RCC 7860 (cell line): ENCODE measurements at regions not wholly inside any gene's neighbourhood (a gene's known extent, or its start where the extent isn't known, plus 50 kb on each side); places are given as distances from the start of the nearest gene placed in this dataset.
"Not testable (repeated sequence)": the region's sequence is repeated elsewhere in the genome, so short reads cannot be mapped to it uniquely, and the experiment has no call there.

Source experiments
- DNase-seq: peaks from one replicate; pipeline ENCODE4 v3.0.0-alpha.2; 2015; ENCODE audit warnings: low spot score
- FAIRE-seq: peaks from 2 replicates; lab custom pipeline; 2012; peaks lifted over from hg19 to GRCh38; lab: Jason Lieb, UNC

DNA sequence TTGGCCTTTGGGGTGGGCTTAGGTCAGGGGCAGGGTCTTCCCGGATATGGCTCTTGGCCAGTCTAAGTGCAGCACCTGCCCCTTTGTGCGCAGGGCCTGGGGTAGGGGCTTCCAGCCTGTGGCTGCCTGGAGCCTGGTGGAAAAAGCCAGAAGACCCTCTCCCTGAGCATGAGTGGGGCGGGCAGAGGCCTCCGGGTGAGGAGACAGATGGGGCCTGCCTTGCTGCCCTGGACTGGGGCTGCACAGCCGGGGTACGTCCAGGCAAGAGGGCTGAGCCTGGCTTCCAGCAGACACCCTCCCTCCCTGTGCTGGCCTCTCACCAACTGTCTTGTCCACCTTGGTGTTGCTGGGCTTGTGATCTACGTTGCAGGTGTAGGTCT, 142.8 kb downstream of the TMEM121 start:
- not testable (repeated sequence) for DNase-seq, FAIRE-seq

DNA sequence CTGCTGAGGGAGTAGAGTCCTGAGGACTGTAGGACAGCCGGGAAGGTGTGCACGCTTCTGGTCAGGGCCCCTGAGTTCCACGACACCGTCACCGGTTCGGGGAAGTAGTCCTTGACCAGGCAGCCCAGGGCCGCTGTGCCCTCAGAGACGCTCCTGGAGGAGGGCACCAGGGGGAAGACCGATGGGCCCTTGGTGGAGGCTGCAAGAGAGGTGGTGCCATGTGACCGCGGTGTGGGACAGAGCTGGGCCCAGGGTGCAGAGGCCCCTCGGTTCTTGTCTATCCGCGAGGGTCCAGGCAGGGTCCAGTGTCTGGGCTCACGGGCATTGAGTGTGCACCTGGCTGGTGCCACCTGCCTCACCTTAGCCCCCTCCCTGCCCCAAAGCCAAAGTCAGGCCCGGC, 143.3 kb downstream of the TMEM121 start:
- DNase-seq, FAIRE-seq: not testable (repeated sequence)

DNA sequence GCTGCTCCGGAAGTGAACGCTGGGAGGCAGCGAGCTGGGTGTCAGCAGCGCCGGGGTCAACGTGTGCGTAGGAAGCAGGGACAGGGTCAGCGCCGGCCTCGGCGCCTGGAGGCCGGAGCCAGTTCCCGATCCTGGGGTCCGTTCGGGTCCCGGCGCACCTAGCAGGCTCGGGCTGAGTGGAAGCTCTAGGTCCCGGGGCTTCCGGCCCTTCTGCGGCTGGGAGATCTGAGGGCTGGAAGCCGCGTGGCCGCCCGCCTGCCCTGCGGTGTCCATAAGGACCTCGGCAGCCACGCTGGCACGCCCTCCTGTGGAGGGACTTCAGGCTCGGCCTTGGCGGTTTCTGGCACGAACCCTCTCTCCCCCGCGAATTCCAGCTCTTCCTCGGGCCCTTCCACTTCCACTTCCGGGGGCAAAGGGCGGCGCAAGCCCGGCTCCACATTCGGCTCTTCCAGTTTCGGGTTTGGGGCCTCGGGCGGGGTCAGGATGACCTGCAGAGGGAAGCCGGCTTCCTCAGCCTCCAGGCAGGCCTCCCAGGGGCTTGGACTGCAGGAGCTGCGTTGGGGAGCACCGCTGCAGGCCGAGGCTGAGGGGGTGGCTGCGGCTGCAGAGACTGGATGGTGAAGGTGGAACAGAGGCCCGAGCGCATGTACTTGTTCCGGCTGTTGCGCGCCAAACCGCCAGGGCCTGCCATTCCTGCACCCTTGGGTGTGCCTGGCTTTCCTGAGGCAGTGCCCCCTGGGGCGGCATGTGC, 146.2 kb downstream of the TMEM121 start:
- not testable (repeated sequence) for DNase-seq, FAIRE-seq

DNA sequence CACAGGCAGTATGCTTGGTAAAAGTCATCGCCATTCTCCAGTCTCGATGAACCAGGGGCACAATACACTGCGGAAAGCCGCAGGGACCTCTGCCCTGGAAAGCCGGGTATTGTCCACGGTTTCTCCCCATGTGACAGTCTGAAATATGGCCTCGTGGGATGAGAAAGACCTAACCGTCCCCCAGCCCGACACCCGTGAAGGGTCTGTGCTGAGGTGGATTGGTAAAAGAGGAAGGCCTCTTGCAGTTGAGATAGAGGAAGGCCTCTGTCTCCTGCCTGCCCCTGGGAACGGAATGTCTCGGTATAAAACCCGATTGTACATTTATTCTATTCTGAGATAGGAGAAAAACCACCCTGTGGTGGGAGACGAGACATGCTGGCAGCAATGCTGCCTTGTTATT, 149.1 kb downstream of the TMEM121 start:
- DNase-seq, FAIRE-seq: not testable (repeated sequence)

DNA sequence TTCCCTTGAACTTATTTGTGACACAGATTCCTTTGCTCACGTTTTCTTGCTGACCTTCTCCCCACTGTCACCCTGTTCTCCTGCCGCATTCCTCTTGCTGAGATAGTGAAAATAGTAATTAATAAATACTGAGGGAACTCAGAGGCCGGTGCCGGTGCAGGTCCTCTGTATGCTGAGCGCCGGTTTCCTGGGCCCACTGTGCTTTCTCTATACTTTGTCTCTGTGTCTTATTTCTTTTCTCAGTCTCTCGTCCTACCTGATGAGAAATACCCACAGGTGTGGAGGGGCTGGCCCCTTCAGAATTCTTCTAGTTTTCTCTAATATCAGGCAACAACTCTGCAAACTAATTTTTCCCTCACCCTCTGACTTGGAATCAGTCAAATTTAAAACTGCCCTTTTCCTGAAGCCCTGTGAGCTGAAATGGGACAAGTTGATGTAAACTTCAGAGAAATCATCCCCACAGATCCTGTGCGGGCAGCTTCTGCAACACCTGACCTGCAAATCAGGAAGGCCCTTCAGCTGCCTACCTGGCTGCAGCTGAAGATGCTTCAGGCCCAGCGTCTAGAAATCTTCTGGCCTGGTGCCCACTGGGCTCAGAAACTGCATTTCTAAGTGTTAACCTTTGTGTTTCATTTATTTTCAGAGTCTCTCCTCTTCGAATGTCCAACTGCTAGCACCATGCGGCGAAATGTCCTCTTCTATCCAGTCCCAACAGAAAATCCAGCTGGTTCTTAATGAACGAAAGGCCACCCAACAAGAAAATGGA, 149.7 kb downstream of the TMEM121 start:
- DNase-seq, FAIRE-seq: not testable (repeated sequence)

DNA sequence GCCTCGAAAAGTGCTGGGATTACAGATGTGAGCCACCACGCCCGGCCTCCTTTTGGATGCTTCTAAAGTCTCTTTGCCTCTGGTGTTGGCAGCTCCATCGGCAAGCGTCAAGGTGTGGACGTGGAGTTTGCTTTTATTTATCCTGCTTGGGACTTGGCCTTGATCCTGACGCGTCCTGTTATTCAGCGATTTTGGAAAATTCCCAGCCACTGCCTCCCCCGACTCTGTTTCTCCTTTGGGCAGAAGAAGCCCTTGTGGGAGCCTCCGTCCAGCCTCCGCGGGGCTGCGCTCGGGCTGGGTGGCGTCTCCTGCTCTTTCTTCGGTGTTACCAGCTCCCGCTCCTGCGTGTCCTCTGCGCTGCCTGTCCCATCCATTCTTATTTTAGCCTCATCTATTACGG, 151.7 kb downstream of the TMEM121 start:
- FAIRE-seq, DNase-seq: not testable (repeated sequence)

DNA sequence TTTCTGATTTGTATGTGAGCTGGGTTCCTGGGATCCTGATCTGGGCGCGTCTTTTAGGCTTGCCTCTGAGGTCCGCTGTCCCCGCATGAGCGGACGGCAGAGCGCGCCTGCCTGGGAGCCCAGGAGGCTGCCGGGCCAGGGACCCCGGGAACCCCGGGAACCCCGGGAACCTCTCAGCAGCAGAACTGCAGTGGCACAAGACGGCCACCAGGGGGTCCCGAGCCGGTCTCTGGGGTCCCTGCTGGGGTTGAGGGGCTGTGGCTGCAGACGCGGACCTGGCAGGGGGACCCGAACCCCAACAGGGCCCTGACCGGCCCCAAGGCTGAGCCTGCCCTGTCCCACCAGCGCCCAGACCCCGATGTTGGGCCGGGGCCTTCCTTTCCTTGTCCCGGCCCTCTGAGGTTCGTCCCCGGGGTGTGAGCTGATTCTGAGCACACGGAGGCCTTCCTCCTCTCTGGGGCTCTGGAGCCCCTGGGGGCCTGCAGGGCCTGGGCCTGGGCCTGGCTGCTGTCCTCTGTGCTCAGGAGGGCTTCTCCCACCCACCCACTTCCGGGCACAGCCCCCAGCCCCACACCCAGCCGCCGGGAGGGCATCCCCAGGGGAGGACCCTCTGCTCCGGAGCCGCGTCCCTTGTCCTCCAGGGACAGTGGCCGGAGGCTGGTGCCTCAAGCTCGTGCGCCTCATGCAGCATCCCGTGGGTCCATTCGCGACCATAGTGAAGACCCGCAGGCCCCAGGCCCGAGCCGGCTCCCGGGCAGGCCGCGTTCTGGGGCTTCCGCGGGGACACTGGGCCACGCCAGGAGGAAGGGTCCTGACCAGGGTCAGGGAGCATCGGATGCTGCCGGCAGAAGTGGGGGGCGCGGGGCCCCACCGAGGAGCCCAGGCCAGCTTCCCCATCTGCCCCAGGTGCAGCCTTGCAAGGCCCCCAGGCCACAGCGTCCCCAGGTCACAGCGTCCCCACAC, 152.9 kb downstream of the TMEM121 start:
- not testable (repeated sequence) for FAIRE-seq, DNase-seq

DNA sequence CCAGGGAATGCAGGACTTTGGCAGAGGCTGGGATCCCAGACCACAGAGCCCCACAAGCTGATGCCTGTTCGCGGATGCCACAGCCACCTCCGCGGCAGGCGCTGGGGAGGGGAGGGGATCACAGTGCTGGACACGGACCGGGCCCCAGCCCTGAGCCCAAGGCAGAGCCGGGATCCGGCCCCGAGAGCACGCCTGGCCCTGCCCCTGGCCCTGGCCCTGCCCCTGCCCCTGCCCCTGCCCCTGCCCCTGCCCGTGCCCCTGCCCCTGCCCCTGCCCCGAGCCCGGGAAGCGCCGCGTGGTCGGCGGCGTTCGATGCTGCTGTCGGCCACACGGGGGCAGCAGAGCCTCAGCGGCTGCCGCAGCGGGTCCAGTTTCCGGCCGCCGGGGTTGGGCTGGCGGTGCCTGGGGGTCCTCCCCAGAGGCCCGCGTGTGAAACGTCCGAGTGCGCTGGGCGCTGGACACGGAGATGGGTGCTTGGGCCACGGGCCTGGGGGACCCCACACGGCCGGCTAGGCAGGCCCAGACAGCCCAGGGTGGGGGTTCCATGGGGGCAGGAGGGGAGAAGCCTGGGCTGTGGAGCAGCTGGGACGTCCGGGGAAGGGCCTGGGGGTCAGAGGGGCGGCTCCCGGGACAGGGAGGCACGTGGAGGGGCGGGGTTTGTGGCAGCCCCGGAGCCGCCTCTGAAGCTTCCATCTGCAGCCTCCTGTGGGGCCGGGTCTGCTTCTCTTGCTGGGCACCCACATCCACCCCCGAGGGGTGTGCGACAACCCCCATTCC, 153.8 kb downstream of the TMEM121 start:
- not testable (repeated sequence) for FAIRE-seq, DNase-seq

DNA sequence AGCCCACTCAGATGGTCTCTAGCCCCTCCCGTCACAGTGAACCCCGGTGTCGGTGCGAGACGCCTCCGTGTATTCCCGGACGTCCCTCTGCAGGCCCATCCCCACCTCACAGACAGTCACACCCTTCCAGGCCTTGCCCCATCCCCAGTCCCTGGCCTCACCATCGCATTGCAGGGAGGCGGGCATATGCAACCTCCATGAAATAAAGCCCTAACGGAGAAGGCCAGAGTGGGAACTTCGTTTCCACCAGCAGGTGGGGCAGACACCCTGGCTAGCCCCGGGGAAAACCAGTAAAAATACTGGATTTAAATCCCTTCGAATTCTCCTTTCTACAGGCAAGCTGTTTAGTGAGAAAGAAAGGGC, 154.3 kb downstream of the TMEM121 start:
- not testable (repeated sequence) for DNase-seq, FAIRE-seq

DNA sequence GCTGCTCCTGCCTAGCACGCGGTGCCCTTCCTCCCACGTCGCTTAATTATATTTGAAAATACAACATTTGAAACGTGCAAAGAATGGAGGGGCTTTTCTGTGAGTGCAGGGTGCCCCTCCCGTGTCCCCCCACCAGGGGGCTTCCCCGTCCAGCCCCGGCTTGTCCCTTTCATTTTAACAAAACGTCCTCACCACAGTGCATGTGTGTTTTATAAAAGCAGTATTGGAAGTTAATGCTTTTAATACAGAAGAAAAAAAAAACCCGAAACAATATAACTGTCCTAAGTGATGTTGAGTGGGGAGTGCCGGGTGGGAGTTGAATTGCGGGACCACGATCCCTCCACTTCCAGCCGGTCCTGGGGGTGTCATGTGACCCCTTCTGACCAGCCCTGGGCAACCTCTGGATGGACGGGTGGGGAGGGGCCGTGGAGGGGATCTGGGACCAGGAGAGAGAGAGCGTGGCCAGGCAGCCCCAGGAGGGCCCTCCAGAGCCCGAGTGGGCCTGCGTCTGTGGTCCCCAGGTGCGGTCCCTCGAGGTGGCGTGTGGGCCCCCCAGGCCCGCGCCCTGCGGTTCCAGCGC, 155.3 kb downstream of the TMEM121 start:
- not testable (repeated sequence) for FAIRE-seq, DNase-seq

DNA sequence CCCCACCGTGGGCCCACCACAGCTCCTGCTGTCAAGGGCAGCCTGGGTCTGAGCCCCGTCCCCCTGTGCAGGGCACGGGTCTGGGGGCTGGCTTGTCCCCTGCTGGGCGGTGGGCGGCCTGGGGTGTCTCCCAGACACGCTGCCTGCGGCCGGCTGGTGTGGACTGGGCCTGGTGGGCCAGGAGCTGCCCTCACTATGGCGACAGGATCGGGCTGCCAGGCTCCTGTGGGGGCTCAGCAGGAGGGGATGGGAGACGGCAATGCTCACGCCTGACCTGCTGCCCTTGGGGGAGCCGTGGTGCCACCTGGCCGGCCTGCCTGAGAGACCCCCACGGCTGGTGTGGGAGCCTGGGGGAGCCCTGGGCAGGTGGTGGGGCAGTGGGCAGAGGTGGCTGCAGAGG, 156.1 kb downstream of the TMEM121 start:
- not testable (repeated sequence) for FAIRE-seq, DNase-seq

DNA sequence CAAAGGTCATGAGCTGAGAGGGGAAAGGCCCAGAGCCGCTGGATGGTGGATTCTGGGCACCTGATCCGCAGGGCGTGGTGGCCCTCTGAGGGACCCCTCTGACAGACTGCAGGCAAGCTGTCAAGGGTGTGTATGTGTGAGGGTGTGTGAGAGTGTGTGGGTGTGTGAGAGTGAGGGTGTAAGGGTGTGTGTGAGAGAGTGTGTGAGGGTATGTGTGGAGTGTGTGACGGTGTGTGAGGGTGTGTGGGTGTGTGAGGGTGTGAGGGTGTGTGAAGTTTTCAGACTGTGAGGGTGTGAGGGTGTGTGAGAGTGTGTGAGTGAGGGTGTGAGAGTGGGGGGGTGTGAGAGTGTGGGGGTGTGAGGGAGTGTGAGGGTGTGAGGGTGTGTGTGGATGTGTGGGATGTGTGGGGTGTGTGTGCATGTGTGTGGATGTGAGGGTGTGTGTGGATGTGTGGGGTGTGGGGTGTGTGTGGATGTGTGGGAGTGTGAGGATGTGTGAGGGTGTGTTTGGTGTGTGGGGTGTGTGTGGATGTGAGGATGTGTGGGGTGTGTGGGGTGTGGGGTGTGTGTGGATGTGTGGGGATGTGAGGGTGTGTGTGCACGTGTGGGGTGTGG, 156.7 kb downstream of the TMEM121 start:
- DNase-seq = no peak
- no peak for FAIRE-seq

DNA sequence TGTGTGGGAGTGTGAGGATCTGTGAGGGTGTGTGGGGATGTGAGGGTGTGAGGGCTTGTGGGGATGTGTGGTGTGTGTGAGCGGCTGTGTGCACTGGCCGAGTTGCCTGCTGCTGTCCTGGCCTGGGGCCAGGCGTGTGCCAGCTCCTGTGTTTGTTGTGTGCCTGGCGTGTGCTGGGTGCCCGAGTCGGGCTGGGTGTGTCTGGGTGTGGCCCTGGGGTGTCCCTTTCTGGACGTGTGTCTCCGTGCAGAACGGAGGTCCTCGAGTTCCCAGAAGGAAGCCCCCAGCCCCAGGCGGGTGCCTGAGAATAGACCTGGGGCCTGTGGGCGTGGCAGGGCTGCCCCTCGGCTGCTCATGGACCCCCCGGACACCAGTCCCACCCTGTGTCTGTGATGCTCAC, 157.7 kb downstream of the TMEM121 start:
- not testable (repeated sequence) for DNase-seq, FAIRE-seq

DNA sequence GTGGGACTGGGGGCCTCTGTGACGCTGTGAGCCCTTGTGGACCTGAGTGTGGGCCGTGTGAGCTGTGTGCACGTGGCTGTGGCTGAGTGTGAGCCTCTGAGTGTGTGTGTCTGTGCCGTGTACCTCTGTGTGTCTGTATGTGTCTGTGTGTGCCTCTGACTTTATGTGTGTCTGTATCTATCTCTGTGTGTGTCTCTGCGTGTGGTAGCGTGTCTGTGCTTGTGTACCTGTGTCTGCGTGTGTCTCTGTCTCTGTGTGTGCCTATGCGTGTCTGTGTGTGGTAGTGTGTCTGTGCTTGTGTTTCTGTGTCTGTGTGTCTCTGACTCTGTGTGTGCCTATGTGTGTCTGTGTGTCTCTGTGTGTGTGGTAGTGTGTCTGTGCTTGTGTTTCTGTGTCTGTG, 158.2 kb downstream of the TMEM121 start:
- not testable (repeated sequence) for FAIRE-seq, DNase-seq

DNA sequence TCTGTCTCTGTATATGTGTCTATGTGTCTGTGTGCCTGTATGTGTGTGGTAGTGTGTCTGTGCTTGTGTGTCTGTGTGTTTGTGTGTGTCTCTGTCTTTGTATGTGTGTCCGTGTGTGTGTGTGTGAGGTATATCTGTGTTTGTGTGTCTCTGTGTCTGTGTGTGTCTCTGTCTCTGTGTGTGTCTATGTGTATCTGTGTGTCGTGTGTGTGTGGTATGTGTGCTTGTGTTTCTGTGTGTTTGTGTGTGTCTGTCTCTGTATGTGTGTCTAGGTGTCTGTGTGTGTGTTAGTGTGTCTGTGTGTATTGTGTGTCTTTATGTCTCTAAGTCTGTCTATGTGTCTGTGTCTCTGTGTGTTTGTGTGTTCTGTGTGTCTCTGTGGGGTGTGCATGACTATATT, 158.6 kb downstream of the TMEM121 start:
- FAIRE-seq = no peak
- DNase-seq = no peak

DNA sequence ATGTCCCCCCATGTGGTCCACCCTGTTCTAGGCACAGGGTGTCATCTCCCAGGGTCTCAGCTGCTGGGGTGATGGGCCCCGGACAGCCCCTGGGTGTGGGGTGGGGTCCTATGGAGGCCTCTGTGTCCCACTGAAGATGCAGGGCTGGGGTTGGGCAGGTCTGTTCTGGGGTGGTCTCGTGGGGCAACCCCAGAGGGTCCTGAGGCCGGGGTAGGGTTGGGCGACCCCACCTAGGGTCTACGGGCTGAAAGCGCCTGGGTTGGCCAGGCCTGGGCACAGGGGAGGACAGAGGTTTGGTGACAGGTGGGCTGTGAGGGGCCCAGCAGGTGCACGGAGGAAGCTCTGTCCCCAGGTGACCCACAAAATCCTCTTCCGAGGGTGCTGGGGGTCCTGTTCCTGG, 159.2 kb downstream of the TMEM121 start:
- not testable (repeated sequence) for FAIRE-seq, DNase-seq

DNA sequence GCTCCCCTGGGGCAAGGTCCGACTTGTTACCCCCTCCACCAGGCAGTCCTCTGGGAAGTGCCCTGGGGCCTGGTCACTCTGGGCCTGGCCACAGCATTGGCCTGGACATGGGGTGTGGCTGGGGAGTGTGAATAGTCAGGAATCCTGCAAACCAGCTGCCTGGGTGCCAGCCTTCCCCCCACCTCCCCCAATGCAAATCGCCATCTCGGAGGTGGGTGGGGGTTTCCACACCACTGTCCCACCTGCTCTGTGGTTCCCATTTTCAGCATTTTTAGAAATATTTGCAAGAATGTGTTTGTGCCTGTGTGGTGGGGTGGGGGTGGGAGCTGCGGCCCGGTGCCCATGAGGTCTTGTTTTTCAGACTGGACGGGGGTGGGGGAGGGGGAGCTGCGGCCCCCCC, 159.7 kb downstream of the TMEM121 start:
- FAIRE-seq = not testable (repeated sequence)

DNA sequence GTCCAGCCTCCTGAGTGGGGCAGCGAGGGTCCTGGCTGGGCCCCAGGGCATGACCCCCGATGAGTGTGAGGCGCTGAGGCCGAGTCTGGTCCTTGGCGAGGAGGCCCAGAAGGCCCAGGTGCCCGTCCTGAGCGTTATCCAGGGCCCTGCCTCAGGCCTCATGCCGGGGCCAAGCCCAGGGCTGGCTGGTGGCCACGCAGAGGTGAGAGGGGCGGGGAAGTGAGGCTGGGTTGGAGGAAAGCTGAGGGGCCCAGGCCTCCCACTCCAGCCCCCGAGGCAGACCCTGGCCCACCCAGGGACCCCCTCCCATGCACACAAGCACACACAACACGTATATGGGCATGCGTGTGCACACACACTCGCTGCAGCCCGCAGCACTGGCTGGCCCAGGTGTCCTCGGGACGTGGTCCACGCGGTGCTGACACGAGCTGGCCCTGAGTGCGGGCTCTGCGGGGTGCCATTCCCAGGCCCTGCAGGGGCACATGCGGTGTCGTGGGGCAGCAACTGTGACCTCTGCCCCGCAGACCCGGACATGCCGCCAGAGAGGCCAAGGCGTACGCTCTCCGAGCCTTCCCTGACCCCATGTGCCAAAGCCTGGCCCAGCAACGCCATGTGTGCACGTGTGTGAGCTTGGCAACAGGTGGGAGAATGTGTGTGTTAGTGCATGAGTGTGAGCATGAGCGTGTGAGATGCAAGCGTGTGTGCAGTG, 160.2 kb downstream of the TMEM121 start:
- DNase-seq, FAIRE-seq: not testable (repeated sequence)

More for the DNA sequence above, 159.7 kb downstream of the TMEM121 start:
- not testable (repeated sequence) for DNase-seq
